WI38 (cell line): ENCODE measurements at regions not wholly inside any gene's neighbourhood (a gene's known extent, or its start where the extent isn't known, plus 50 kb on each side); places are given as distances from the start of the nearest gene placed in this dataset.

Source experiments
- H3K4me3 ChIP-seq: 2 replicates; pipeline ENCODE4 v1.5.1; 2011; ENCODE audit warnings: low read depth, mild to moderate bottlenecking, control low read depth, low read length
- TF ChIP-seq, protein P1 (sequence below): IDR thresholded peaks from 2 replicates; pipeline ENCODE4 v1.5.1; 2012; ENCODE audit warnings: low read depth, mild to moderate bottlenecking, control low read depth, low read length

- TF ChIP-seq, protein P1, sequence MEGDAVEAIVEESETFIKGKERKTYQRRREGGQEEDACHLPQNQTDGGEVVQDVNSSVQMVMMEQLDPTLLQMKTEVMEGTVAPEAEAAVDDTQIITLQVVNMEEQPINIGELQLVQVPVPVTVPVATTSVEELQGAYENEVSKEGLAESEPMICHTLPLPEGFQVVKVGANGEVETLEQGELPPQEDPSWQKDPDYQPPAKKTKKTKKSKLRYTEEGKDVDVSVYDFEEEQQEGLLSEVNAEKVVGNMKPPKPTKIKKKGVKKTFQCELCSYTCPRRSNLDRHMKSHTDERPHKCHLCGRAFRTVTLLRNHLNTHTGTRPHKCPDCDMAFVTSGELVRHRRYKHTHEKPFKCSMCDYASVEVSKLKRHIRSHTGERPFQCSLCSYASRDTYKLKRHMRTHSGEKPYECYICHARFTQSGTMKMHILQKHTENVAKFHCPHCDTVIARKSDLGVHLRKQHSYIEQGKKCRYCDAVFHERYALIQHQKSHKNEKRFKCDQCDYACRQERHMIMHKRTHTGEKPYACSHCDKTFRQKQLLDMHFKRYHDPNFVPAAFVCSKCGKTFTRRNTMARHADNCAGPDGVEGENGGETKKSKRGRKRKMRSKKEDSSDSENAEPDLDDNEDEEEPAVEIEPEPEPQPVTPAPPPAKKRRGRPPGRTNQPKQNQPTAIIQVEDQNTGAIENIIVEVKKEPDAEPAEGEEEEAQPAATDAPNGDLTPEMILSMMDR: no peak
- no peak overlapping the region for H3K4me3 ChIP-seq
These were observed 65.9 kb upstream of the HPCAL1 start for GRCh38 chr2:10236571-10237391.

DNA sequence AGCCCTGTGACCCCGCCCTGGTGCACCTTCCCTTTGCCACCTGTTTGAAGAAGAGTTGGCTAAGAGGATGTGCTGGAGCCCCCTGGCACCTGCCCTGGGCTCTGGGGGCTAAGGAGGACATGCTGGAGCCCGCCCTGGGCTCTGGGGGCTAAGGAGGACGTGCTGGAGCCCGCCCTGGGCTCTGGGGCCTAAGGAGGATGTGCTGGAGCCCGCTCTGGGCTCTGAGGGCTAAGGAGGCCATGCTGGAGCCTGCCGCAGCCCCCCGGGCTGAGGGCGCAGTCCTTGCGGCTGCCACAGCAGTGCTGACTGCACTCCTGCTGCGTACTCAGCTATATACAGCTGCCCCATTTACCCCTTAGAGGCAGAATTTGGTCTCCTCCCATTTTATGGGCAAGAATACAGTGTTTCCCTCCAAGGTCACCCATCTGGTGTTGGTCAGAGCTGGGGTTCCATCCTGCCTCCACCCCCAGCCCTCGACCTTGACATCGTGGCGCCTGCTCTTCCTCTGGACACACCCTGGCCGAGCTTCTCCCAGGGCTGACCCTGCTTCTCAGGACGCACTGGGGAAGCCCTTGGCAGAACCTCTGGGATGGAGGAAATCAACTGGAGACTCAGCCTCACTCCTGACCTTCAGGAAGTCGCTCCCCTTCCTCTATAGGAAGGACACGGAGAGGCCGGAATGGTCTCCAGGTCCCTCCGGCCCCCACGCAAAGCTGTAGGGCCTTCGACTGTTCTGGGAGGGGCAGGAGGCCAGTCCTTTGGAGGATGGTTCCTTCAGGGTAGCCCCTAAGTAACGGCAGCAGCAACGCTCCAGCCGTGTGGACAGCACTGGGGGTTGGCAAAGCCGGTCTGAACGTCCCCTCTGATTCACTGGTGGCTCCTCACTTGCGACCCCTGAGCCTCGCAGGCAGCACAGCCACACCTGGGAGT lies 65.0 kb upstream of the HPCAL1 start:
- H3K4me3 ChIP-seq: no peak overlapping the region
- TF ChIP-seq, protein P1: no peak

DNA sequence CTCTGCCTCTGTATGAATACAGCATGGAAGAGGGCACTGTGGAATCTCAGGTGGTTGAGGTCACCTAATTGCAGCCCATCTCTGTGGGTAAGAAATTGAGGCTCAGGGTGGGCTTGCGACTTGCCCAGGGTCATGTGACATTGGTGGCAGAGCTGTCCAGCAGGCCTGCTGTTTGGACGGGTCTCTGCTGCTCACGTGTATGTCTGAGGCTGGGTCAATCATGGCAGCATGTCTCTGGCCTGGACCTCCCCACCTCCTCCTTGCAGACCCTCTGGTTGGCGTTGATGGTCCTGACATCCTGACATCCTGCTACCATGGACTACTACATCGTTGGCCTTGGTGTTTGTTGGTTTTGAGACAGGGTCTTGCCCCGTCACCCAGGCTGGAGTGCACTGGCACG lies 64.3 kb upstream of the HPCAL1 start:
- H3K4me3 ChIP-seq: no peak overlapping the region
- TF ChIP-seq, protein P1: no peak

DNA sequence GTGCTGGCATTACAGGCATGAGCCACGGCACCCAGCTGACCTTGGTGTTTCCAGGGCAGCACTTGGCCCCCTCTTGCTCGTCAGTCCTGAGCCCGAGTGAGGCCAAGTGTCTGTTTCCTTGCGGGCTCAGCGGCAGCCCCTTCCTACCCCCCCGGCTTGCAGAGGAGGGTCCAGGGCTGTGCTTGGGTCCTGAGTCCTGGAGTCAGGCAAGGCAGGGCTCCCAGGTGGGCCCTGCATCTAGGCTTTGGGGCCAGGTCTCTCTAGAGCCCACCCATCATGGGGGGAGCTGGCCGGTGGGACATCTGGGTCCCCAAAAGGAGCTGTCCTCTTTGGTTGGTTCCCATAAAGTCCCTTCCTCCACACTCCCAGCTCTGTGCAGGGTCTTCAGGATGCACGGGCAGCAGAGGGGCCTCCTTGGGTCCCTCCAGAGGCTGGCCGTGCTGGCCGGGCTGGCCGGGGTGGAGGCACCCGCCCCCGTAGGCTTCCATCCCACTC lies 63.7 kb upstream of the HPCAL1 start:
- TF ChIP-seq, protein P1: no peak
- H3K4me3 ChIP-seq: no peak overlapping the region

GRCh38 chr2:10239561-10239967 lies 63.1 kb upstream of the HPCAL1 start:
- H3K4me3 ChIP-seq: no peak overlapping the region
- TF ChIP-seq, protein P1: no peak

DNA sequence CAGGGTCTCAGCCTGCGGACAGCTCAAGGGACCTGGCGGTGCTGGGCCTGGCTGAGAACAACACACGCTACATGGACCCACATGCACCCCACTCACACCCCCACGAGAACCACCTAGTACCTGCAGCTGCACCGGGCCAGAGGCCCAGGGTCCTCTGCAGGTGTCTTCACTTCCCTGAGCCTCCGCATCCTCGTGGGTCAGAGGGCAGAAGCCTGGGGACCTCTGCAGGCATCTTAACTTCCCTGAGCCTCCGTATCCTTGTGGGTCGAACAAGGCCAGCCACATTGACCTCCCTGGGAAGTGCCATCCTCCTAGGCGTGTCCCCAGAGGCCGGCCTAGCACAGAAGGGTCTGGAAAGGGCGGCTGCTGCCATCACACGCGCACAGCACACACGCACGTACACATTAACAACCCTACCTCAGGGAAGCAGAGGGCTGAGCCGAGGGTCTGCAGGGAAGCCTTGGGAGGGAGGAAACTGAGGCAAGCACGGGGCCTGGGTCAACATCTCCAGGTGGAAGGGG lies 62.5 kb upstream of the HPCAL1 start:
- H3K4me3 ChIP-seq: no peak overlapping the region
- TF ChIP-seq, protein P1: no peak
